Activated CD8-positive, alpha-beta memory T cell treated with anti-CD3 and anti-CD28 coated beads for 4 hours (primary cell): ENCODE measurements at regions not wholly inside any gene's neighbourhood (a gene's known extent, or its start where the extent isn't known, plus 50 kb on each side); places are given as distances from the start of the nearest gene placed in this dataset.
A peak's percentile ranks its signal among the peaks of the same experiment; 100 is the strongest.
"Not testable (repeated sequence)": the region's sequence is repeated elsewhere in the genome, so short reads cannot be mapped to it uniquely, and the experiment has no call there.

Source experiments
- DNase-seq, 2 donors: peaks; one replicate each; pipeline ENCODE4 v3.0.0-alpha.2; 2020; ENCODE audit warnings: low read depth in 2 of 2

DNA sequence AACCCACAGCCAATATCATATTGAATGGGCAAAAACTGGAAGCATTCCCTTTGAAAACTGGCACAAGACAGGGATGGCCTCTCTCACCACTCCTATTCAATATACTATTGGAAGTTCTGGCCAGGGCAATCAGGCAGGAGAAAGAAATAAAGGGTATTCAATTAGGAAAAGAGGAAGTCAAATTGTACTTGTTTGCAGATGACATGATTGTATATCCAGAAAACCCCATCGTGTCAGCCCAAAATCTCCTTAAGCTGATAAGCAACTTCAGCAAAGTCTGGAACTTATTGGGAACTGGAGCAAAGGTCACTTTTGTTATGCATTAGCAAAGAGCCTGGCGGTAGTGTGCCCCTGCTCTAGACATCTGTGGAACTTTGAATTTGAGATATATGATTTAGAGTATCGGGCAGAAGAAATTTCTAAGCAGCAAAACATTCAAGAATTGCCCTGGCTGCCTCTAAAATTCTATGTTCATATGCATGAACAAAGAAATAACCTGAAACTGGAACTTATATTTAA, 53.4 kb upstream of the PSMA1 start:
- DNase-seq = not testable (repeated sequence)

DNA sequence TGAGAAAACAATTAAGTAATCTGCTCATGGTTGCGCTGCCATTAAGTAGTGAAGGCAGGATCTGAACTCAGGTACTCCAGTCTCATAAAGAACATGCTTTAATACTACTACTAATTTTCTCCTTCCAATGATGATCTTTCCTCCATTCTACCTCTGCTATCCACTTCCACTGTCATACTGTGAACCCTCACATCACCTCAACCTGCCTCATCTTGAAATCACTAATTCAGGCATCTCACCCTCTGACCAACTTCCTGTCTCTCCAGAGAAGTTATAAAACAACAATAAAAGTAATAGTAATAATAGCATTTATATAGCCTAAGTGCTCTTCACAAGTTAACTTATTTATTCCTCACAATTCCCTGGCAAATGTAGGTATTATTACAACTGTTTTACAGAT, 57.1 kb upstream of the PSMA1 start:
- DNase-seq = no peak

DNA sequence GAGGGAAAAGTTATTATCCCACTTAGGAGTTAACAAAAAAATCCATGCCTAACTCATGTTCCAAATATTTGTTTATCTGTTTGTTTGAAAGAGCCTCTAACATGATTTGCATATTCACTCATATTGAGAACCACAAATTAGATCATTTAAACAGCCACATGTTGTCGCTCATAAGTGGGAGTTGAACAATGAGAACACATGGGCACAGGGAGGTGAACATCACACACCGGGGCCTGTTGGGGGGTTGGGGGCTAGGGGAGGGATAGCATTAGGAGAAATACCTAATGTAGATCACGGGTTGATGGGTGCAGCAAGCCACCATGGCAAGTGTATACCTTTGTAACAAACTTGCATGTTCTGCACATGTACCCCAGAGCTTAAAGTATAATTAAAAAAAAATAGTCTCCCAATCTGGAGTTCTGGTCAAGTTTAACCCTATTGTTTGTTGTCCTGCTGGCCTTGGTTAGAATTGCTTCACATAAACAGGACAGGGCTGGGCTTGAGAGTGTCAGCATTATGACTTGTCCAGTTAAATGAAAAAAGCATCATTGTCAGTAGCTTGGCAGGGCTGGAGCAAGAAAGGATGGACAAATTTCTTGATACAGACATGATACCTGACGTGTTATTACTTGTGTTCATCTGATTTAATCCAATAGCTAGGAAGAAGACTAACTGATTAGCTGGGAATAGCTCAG, 57.8 kb upstream of the PSMA1 start:
- no peak for DNase-seq

DNA sequence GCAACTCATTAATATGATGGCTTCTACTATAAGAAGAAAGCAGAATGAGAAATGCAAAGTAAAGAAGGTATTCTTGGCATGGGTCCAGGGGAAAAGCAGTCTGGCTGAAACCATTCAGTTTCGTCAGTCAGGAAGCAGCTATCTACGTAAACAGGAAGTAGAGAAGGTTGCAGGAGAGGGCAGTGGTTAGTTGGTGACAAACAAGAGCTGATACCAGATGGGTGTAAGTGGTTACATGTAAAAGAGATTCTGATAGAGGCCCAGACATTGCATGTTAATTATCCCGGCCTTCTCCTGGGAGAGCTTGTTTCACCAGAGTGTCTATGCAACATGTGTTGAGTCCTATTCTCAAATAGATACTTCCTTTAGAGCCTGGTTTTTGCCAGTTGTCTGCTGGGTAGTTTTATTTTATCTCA, 58.4 kb upstream of the PSMA1 start:
- DNase-seq = peak; percentile 39 to 50

DNA sequence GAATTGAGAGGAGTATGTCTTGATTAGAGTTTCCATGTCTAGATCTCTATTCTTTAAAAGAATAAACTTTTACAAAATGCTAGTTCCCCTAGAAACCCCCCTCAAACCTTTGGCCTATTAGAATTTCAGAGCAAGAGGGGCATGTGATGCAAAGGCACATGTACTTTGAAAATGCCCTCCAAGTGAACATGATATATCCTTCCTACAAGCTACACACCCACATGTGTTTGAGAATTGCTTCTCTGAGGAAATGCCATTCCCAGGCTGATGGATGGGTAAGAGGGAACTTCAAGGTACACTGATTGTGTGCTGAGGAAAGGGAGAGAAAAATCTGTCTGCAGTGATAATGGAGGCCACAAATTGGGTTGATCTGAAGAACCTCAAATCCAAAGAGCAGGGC, 59.5 kb upstream of the PSMA1 start:
- DNase-seq = no peak

DNA sequence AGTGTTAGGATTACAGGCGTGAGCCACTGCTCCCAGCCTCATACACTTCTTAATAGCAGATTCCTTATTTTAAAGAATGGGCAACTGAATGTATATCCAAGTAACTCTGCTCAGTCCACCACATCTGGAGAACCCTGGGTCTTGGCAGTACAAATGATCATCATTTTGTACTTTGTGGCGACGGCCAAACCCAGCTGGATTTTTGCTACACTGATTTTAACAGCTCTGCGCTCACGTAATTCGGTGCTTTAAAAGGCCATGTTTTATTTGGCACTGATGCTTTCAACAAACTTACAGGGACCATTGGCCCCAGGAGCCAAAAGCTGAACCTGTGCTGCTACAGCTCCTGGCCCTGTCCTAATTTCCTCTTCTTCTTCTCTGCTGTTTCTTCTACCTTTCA, 60.8 kb upstream of the PDE3B start:
- no peak for DNase-seq

DNA sequence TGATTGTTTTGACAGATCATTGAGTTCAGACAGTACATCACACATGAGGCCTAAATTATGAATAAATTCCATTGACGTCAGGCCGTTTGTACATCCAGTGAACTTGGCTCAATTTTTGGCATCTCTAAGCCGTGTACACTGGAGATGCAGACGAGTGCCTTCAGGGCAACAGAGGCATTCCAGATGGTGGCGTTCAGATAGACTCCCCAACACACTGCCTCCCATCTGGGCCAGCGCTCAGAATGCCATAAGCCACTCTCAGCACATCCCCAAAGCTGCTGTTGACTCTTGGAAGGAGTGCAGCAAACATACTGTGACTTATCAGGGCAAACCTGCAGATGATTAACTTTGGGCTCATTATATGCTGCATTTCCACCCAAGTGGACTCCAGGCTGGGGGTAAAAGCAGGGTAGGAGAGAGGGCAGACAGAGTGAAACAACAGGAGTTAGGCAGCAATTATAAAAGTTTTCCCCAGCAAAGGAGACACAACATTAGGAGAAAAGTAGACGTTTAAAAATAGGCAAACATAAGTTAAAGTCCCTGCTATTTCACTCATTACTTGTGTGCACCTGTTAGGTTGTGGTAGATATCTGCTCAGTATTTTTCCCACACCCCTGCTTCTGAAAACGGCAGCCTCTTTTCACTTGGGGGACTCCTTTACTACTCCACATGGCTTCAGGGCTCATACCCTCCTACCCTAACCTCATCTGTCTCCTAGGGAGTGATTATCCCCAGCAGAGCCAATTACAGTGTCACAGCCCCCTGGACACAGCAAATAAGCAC, 60.2 kb upstream of the PDE3B start:
- no peak for DNase-seq

DNA sequence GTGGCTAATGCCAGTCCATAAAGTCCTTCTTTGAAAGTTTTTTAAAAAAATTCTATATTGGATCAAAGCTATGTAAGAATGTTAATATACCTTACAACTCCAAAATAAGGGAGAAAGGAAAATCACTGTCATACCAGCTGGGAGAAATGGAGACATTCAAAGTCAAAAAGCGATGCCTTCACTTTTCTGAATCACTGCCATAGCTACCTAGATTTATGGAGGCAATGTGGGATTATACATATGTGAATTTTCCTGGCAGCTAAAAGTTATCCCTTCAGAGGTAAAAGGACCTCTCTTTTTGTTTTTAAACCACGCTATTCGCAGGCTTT, 59.6 kb upstream of the PDE3B start:
- DNase-seq = no peak

DNA sequence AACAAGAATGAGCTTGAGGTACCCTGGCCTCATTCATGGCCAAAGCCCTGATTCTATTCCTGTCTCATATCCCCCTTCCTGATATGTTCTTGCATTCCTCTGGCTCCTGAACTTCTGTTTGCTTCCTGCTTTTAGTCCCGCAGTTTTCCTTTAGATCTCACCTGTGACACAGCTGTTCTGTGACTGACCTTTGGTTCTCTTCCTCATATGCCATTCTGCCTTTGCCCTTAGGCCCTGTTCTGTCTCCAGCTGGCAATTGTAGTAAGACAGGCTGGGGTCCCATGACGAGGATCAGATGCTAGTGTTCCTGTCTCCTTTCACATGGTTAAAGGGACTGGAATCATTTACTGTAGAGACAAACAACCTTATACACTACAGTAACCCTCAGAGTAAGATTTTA, 59.0 kb upstream of the PDE3B start:
- no peak for DNase-seq

DNA sequence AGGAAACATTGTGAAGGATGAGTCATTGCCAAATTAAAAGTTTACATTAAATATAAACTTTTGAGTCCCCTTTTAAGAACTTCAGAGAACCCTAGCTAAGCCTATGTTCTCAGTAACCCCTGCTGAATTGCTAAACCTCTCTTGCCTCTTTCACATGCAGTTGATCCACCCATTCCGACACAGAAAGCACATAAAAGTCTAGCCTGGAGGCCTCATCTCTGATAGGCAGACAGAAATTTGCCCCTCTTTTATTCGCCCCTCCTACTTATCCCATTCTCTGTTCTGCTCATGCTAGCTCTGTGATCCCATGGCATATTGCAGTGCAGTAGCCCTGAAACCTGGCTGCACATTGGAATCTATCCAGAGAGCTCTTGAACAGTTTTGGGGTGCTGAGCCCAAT, 58.2 kb upstream of the PDE3B start:
- no peak for DNase-seq

DNA sequence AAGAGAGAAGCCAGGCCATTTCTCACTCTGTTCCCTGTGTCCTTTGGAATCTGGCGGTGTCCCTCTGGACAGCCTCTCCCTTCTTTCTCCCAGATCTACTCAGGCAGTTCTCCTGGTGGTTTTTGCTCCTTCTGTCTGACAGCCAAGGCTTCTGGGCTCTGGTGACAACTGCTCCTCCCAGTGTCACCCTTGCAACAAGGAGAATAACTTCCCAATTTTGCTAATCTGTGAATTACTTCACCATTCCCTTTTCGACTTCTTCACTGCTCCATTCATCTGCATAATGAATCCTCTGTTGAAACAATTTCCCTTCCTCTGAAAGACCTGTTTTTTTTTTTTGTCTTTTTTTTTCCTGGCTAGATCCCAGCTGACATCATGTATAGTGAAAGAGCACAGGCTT, 56.3 kb upstream of the PDE3B start:
- DNase-seq = no peak

DNA sequence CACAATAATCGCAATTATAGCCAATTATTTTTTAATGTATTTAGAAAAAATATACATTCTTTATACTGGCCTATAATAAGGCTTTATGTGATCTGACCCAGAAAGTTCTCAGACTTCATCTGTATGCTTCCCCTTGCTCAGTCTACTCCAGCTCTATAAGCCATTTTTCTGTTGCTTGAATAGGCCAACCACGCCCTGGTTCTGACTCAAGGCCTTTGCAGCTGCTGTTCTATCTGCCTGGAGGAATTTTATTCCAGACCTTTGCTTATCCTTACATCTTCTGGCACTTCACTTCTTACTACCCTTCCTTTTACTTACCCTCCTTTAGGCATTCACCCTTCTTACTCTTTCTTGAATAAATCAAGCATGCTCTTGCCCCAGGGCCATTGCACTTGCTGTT, 54.9 kb upstream of the PDE3B start:
- no peak for DNase-seq

DNA sequence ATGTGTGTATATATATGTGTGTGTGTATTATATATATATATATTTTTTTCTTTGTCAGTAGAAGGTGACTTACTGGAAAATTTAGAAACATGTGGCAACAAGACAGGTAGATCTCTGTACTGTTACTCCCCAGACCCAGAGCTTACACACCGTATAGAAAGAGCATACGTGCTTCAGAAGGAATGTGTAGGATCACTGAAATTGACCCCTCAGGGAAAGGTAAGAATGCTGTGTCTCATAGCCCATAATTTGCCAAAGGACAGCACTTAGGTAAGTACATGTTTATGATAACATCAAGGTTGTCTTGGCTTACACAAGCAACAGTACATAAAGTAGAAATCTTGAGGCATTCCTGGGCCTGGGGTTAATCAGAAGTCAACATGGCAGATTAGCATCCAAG, 54.2 kb upstream of the PDE3B start:
- DNase-seq = no peak

DNA sequence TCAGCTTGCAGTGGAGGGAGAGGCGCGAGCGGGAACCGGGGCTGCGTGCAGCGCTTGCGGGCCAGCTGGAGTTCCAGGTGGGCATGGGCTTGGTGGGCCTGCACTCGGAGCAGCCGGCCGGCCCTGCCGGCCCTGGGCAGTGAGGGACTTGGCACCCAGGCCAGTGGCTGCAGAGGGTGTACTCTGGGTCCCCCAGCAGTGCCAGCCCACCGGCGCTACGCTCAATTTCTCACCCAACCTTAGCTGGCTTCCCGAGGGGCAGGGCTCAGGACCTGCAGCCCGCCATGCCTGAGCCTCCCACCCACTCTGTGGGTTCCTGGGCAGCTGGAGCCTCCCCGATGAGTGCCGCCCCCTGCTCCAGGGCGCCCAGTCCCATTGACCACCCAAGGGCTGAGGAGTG, 52.6 kb upstream of the PDE3B start:
- DNase-seq = not testable (repeated sequence)

DNA sequence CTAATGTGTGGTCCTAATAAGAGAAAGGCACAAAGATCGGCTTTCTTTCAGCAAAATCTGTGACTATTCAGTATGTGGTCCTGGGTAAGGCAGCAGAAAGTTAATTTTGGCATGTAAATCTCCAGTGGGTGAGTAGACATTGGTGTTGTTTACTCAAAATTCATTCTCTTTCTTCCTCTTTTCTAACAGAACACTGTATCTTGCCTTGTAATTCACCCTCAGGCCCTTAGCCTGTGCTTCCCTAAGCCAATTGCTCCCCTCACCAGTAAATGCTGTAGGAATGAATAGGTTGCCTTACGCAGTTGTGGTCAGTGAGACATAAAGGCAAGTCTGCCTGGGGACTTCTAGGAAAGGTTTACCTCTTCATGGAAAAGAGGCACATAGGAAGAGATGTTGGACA, 49.9 kb upstream of the PDE3B start:
- no peak for DNase-seq
